WI38 (cell line): ENCODE measurements at regions not wholly inside any gene's neighbourhood (a gene's known extent, or its start where the extent isn't known, plus 50 kb on each side); places are given as distances from the start of the nearest gene placed in this dataset.

ENCODE experiments used
- H3K4me3 ChIP-seq: 2 replicates; pipeline ENCODE4 v1.5.1; 2011; ENCODE audit warnings: low read depth, mild to moderate bottlenecking, control low read depth, low read length
- CTCF ChIP-seq: IDR thresholded peaks from 2 replicates; pipeline ENCODE4 v1.5.1; 2012; ENCODE audit warnings: low read depth, mild to moderate bottlenecking, control low read depth, low read length

- no peak overlapping the region for H3K4me3 ChIP-seq
- TF ChIP-seq CTCF: no peak
Measured at GRCh38 chr5:158607088-158607487, 492.6 kb downstream of the EBF1 start.

GRCh38 chr5:158606233-158606632, 493.5 kb downstream of the EBF1 start:
- H3K4me3 ChIP-seq: no peak overlapping the region
- no peak for TF ChIP-seq CTCF

- no peak for TF ChIP-seq CTCF
- H3K4me3 ChIP-seq: no peak overlapping the region
Measured at GRCh38 chr5:158602981-158603380, 496.7 kb downstream of the EBF1 start.

GRCh38 chr5:158601118-158601517, 498.6 kb downstream of the EBF1 start:
- no peak overlapping the region for H3K4me3 ChIP-seq
- TF ChIP-seq CTCF: no peak

- TF ChIP-seq CTCF: no peak
- no peak overlapping the region for H3K4me3 ChIP-seq
Measured at GRCh38 chr5:158600679-158601078, 499.0 kb downstream of the EBF1 start.

GRCh38 chr5:158599157-158599556, 500.6 kb downstream of the EBF1 start:
- no peak overlapping the region for H3K4me3 ChIP-seq
- no peak for TF ChIP-seq CTCF

- no peak overlapping the region for H3K4me3 ChIP-seq
- TF ChIP-seq CTCF: no peak
Measured at GRCh38 chr5:158594595-158595242, 505.0 kb downstream of the EBF1 start.
